RPMI8226 (cell line): ENCODE measurements at regions not wholly inside any gene's neighbourhood (a gene's known extent, or its start where the extent isn't known, plus 50 kb on each side); places are given as distances from the start of the nearest gene placed in this dataset.

ENCODE experiments used
- DNase-seq: peaks from one replicate; pipeline ENCODE4 v3.0.0-alpha.2; 2015

DNA sequence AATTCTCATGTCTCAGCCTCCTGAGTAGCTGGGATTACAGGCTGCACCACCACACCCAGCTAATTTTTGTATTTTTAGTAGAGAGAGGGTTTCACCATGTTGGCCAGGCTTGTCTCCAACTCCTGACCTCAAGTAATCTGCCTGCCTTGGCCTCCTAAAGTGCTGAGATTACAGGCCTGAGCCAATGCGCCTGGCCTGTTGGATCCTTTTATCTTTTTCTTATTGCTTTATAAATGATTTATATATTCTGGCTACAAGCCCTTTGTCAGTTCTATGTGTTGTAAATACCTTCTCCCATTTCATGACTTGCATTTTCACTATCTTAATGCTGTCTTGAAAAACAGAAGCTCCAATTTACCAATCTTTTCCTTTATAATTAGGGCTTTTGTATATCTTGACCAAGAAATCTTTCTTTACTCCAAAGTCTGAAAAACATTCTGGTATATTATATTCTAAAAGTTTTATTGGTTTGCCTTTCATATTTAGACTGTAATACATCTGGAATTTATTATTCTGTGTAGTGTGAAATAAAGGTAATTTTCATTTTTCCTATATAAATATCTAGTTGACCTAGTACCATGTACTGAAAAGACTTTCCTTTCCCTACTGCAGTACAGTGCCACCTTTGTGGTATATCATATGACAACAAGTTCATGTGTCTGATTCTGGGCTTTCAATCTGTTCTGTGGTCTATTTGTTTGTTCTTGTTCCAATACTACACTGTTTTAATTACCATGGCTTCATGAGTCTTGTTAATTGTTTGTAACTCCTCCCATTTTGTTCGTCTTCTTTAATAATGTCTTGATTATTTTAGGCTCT is 52.9 kb upstream of the RNU6-1 start:
- DNase-seq = no peak

DNA sequence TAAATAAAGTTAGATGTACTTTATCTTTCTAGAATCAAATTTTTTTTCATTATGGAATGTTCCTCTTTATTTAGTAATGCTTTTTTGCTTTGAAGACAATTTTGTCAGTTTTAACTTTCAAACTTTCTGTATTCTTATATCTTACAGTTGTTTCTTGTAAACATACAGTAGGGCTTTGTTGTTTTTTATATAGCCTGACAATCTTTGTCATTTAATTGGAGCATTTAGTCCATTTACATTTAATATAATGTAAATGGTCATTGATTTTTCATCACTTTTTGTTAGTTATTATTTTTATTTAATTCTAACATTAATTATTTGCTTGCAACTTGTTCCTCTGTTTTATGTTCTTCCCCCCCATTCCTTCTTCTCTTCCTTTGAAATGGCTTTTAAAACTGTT is 55.4 kb upstream of the RNU6-1 start:
- no peak for DNase-seq

DNA sequence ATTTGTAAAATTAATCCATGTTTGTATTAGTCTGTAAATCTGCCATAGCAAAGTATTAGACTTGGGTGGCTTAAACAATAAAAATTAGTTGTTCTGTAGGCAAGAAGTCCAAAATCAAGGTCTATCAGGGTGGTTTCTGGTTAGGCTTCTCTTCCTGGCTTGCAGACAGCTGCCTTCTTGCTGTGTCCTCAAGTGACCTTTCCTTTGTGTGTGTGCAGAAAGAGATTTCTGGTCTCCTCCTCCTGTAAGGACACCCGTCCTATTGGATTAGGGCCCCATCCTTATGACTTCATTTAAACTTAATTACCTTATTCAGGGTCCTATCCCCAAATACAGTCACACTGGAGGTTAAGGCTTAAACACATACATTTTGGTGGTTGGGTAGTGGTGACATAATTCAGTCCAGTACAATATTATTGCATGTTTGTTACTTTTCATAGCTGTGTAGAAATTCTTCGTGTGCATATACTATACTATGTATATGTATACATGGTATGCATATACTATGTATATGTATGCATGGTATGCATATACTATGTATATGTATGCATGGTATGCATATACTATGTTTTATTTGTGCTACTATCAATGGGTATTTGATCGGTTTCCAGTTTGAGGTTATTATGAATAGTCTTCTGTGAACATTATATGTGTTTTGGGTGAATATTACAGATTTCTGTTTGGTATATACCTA is 57.9 kb upstream of the RNU6-1 start:
- DNase-seq = peak; percentile 18

DNA sequence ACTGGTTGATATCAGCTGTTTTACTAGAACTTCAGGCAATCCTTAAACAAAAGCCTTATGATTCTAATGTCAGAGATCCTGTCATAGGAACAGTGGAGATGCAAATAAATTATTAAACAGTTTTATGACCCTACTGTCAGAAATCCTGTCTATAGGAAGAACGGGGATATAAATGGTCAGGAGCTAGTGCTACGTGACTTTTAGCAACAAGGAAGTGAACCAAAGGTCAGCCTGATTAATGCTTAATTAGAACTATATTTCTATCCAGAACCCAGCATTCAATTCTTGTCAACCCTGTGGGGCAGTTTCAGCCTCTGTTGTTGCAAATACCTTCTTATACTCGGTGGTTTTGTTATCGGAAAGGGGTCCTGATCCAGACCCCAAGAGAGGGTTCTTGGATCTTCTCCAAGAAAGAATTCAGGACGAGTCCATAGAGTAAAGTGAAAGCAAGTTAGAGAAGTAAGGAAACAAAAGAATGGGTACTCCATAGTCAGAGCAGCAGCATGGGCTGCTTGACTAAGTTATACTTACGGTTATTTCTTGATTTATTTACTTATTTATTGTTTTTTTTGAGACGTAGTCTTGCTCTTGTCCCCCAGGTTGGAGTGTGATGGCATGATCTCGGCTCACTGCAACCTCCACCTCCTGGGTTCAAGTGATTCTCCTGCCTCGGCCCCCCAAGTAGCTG is 59.9 kb upstream of the RNU6-1 start:
- no peak for DNase-seq

DNA sequence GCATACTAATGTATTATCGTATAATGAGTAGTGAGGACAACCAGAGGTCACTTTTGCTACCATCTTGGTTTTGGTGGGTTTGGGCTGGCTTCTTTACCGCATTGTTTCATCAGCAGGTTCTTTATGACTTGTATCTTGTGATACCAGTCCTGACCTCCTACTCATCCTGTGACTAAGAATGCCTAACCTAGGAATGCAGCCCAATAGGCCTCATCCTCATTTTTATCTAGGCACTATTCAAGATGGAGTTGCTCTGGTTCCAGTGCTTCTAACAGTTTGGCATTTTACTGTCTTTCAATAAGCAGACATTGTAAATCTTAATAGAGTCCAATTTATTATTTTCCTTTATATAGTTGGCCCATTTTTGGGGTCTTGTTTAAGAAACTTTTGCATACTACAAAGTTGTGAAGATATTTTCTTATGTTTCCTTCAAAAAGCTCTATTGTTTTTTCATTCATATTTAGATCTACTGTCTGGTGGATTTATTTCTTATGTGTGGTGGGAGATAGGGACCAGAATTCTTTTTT is 60.8 kb upstream of the RNU6-1 start:
- no peak for DNase-seq

DNA sequence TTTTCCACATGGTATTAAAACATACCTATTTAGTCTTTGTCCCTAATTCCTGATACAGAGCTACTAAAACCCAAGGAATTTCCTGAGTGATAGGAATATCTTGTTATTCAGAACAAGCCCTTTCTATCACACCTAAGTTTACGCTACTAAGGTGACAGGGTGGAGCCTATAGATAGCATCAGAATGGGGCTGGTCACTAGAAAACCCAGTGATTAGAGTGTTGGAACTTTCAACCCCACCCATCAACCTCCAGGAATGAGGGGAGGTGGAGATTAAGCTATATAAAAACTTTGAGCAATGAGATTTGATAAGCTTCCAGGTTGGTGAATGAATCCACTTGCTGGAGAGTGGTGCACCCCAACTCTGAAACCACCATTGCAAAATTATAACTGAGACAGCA is 62.1 kb upstream of the RNU6-1 start:
- no peak for DNase-seq

DNA sequence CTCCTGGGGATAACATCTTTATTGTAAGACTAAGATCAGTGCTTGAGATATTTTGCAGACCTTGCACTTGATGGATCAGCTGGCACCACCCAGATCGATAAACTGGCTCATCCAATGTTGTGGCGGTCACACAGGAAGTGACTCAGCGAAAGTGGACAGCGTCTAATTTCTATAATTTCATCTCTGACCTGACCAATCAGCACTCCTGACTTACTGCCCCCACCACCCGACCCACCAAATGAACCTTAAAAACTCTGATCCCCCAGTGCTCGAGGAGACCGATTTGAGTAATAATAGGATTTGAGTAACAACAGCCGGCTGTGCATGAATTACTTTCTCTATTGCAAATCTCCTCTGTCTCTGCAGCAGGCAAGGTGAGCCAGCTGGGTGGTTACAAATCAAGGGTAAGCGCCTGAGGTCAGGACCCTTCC is 62.7 kb upstream of the RNU6-1 start:
- no peak for DNase-seq

DNA sequence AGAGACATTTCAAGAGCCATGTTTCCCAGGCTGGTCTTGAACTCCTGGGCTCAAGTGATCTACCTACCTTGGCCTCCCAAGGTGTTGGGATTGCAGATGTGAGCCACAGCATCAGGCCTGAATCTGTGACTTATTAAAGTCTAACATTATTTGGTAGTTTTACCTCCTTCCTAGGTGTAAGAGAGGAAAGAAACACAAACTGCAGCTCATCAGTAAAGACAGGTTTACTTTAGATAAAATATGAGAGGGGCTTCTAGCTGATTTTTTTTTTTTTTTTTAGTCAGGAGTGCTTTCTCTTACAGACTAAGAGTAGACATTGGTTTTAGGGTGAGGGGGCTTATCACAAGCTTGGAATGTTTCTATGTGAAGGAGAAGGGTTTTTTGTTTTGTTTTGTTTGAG is 63.9 kb upstream of the RNU6-1 start:
- DNase-seq = no peak

DNA sequence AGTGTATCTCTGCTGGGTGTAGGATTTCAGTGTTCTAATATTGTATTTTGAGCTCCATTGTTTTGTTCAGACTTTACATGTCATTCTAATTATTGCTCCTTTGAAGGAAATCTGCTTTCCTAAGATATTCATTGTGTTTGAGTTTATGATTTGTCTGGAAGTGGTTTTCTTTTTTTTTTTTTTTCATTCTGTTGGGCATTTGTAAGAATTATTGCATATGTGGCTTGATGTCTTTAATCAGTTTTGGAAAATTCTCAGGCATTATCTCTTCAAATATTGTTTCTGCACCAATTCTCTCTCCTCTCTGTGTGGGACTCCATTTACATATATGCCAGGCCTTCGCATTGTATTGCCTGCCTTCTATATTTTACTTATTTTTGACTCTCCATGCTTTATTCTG is 65.8 kb upstream of the RNU6-1 start:
- DNase-seq = no peak

DNA sequence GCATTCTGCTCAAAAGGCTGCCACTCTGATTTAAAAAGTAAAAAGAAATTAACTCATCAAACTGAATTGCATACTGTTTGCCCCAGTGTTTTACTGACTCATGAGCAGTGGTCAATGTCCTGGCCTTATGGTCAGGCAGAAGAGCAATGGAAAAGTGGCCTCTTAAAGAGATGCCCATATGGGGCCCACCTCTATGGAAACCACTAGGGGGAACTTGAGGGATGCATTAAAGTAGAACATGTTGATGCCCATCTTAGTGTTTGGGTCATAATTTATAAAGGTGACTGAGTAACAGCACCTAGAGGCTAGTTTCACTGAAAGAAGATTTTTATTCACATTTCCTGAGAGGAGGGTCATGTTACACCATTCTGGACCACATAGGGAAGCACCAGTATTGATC is 66.5 kb upstream of the RNU6-1 start:
- no peak for DNase-seq

DNA sequence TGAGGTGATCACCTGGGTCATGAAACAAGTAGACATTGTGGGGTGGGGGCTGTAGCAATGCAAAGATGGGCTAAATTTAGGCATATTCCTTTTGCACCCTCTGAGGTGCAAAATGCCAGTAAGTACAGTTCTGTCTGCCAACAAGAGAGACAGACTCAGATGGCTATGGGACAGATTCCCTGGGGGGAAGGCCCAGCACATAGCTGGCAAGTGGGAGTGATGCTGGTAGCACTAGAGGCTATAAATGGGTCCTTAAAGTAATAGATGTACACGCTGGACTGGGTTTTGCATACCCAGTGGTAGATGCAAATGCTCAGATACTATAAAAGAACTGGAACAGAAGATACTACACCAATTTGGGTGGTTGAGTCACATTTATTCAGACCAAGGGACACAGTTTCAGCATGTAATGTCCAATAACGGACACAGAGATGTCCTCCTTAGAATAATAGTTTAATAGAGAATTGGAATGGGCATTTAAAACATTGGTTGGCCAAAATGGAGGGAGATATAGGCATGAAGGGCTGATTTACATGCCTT is 67.4 kb upstream of the RNU6-1 start:
- no peak for DNase-seq

DNA sequence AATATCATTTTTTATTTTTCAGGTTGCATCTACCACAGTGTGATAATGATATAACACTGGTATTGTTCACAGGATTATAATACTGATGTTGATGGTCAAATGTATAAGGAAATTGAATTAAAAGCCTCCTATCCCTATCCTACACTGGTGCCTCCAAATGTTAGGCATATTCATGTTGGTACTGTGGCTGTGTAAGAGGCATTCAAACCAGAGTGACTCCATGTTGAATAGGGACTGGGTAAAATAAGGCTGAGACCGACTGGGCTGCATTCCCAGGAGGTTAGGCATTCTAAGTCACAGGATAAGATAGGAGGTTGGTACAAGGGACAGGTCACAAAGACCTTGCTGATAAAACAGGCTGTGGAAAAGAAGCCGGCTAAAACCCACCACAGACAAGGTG is 68.9 kb upstream of the RNU6-1 start:
- DNase-seq = no peak

DNA sequence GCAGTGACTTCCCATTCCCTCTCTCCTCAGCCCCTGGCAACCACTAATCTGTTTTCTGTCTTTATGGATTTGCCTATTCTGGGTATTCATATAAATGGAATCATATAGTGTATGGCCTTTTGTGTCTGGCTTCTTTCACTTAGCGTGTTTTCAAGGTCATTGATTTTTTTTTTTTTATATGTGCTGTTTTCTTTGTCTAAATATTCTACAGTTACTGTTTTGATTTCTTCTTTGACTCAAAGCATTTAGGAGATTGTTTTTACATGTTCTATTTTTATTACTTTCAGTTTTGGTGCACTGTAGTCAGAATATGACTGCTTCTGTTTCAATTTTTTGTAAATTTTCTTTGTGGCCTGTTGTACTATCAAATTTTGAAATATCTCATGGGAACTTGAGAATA is 71.9 kb upstream of the RNU6-1 start:
- DNase-seq = no peak

DNA sequence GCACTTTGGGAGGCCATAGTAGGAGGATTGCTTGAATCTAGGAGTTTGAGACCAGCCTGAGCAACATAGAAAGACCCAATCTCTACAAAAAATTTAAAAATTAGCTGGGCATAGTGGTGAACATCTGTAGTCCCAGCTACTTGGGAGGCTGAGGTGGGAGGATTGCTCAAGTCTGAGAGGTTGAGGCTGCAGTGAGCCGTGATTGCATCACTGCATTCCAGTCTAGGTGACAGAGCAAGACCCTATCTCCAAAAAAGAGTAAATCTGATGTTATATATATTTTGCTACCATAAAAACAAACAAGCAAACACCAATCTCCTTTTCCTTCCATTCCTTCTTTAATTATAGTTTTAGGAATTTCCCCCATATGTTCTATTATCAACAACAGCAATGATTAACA is 74.2 kb upstream of the RNU6-1 start:
- DNase-seq = no peak

DNA sequence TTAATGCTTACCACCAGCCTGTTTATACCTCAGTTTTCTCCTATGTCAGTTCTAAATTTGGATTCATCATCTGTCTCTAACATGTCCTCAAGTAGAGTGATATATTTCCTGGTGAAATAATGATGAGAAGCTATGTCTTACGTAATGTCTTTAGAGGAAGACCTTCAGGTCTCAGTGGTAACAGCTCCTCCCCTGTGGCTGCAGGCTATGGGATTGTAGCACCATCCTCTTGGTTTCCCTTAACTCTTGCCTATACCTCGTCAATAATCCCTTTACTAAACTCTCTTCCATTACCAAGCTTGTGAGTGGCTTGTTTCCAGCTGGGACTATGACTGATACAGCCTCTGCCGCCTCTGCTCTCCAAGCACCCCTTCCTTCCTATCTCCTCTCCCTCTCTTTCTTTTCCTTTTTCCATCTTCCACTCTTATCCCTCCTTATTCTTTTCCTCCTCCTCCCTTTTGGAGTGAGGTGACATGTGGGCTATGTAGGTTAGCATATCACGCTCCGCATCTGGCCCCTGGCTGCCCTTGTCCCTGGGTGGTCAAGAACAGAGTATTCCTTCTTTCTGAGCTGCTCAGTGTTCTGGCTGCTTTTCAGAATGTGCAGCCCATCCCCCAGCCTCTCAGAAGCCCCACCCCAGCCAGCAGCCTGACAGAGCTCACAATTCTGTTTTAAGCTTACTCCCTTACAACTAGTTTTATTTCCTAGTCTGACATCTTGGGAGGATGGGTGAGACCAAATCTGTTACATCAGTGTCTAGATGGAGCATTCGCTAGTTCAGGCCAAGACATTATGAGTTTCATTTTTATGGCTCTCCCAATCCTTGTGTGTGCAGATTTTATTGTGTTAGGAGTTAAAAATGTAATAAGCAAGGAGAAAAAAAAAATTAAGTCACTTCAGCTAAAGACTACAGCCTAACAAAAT is 75.0 kb upstream of the RNU6-1 start:
- DNase-seq = no peak

DNA sequence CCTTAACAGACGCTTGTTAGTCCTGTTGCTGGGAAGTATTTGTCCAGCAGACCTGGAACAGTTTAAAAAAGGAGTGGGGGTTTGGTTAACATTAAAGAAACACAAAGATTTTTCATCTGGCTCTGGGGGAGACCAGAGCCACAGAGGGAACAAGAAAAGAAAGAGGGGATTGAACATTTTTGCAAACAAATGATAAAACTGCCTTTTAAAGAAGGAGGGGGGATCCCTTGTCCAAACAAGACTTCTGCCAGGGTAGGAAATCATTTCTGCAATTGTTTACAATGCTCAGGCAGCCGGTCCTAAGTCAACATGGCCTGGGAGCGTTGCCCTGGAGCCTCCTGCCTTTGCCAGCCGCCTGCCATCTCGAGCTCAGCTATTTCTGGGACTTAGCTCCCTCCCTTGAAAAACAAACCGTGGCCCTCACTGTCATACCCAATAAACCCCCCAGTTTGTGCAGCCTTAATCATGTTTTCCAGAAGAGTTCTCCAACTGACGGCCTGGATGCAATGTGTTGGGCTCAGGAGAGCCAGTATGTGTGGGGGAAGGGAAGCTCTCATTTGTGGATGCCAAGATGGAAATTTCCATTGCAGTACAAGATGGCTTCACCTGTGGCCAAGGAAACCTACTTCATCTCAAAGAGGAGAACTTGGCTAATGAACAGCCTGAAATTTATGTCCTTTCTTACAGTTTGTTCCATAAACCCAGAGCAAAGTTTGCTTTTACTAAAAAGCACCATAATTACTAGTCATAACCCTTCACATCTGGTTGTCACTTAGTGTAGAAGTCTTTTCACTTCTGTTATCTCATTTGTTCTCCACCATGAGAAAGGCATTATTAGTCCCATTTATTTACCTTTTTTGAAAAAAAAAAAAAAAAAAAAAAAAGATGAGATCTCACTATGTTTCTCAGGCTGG is 75.9 kb upstream of the RNU6-1 start:
- no peak for DNase-seq

DNA sequence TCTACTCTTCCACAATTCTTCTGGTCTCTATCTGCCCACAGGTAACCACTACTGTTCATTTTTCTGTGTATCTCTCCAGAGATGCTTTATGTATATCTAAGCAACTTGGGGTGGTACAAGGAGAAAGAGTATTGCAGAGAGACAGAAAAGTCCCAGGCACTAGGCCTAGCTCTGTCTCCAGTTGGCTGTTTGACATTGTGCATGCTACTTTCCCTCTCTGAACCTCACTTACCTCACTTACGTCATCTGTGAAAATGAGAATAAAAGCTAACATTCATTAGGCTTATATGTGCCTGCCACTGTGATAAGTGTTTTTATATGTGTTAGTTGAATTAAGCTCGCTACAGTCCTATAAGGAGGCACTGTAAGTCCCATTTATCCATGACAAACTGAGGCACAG is 76.7 kb upstream of the RNU6-1 start:
- DNase-seq = no peak

DNA sequence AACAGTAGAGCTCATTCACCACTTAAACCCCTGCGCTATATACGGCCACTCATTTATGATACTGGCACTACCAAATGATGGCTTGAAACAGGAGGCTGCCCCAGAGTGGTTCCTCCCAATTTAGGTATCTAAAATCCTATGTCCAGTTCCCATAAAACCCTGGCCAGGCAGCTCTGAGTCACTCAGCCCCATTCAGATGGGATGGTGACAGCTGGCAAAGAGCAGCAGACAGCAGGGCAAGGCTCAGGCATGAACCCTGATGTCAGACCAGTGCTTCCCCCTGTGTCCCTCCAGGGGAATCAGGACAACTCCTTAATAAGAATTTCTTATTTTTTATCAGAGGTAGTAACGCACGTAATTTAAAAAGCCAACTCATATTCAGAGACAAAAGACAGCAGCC is 77.2 kb upstream of the RNU6-1 start:
- no peak for DNase-seq

DNA sequence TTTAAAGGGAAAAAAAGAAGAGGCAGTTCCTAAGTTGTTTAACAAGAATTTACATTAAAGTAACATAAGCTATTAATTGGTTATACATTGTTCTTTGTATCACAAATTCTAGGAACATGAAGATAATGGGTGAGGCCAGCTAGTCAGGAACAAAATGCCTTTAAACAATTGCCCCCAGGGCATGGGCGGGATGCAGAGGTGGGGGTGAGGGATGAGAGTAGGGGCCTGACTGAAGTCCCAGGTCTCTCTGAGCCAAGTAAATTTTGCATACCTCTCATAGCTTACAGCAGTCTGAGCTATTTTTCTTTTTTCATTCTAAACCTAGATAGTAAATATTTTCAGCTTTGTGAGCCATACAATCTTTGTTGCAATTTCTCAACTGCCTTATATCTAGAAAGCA is 77.8 kb upstream of the RNU6-1 start:
- DNase-seq = no peak

DNA sequence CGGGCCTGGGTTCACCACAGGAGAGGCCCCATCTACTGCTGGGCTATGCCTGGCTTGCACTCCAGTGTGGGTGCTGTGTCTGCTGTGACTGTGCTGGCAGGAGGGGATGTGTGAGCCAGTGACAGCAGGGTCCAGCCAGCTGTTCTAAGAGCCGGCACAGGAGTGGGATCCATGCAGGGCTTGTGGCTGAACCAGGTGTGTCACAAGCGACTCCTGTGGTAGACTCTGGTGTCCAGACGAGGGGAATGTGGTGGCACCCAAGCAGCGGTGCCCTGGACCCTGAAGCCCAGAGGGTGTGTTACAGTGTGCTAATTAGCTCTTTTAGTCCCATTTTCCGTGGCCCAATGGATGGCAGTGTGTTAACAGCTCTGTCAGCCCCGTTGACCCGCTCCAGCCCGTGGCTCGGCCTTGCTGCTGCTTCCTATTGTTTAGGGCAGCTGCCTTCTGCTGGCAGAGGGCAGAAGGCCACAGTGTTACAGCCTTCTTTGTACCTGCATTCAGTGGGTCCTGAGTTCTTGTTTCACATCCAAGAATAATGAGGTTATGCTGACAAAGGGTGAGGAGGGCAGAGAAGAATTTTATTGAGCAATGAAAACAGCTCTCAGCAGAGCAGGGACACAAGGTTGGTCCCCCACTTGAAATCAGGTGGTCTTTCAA is 78.5 kb upstream of the RNU6-1 start:
- no peak for DNase-seq
